Neuronal stem cell (in vitro differentiated cells): ENCODE measurements at regions not wholly inside any gene's neighbourhood (a gene's known extent, or its start where the extent isn't known, plus 50 kb on each side); places are given as distances from the start of the nearest gene placed in this dataset.

Experiments
- DNase-seq: peaks from one replicate; pipeline ENCODE4 v3.0.0-alpha.2; 2013; ENCODE audit warnings: low spot score
- H2AFZ ChIP-seq: one replicate; pipeline ENCODE4 v1.6.1; 2013; ENCODE audit warnings: mild to moderate bottlenecking, low read length, inconsistent platforms
- H2AK5ac ChIP-seq: 2 replicates; pipeline ENCODE4 v1.6.1; 2013; ENCODE audit warnings: low read depth, mild to moderate bottlenecking, inconsistent platforms, low read length, moderate library complexity, mixed read lengths
- H2BK120ac ChIP-seq: 2 replicates; pipeline ENCODE4 v1.6.1; 2013; ENCODE audit warnings: low read depth, mild to moderate bottlenecking, inconsistent platforms, low read length, moderate library complexity, mixed read lengths
- H2BK12ac ChIP-seq: one replicate; pipeline ENCODE4 v1.6.1; 2013; ENCODE audit warnings: low read length, inconsistent platforms
- H2BK15ac ChIP-seq: 2 replicates; pipeline ENCODE4 v1.6.1; 2013; ENCODE audit warnings: mild to moderate bottlenecking, low read length, inconsistent platforms, mixed read lengths
- H2BK5ac ChIP-seq: one replicate; pipeline ENCODE4 v1.6.1; 2013; ENCODE audit warnings: inconsistent platforms, mild to moderate bottlenecking, low read length, moderate library complexity
- H3K14ac ChIP-seq: one replicate; pipeline ENCODE4 v1.6.1; 2013; ENCODE audit warnings: low read length, inconsistent platforms
- H3K18ac ChIP-seq: 2 replicates; pipeline ENCODE4 v1.6.1; 2013; ENCODE audit warnings: low read length, inconsistent platforms
- H3K23ac ChIP-seq: 2 replicates; pipeline ENCODE4 v1.6.1; 2013; ENCODE audit warnings: low read depth, mild to moderate bottlenecking, mixed read lengths, low read length, inconsistent platforms; ENCODE audit not compliant: poor library complexity
- H3K27ac ChIP-seq: replicated peaks from 3 replicates; pipeline ENCODE4 v1.5.1; 2013; ENCODE audit warnings: low read length, inconsistent platforms
- H3K27me3 ChIP-seq, 3 experiments: 2 replicates each; pipeline ENCODE4 v1.6.1; 2013; ENCODE audit warnings: low read length in 3 of 3, mild to moderate bottlenecking in 2 of 3, inconsistent platforms in 1 of 3, low read depth in 1 of 3, mixed read lengths in 1 of 3, moderate library complexity in 1 of 3; ENCODE audit not compliant: control insufficient read depth in 3 of 3, insufficient read depth in 3 of 3
- H3K36me3 ChIP-seq, 2 donors: replicated peaks in 1 of 2; 2 replicates each; pipeline ENCODE4 v1.6.1; 2013; ENCODE audit warnings: low read length in 2 of 2; ENCODE audit not compliant: control insufficient read depth in 2 of 2, insufficient read depth in 2 of 2
- H3K4ac ChIP-seq: 2 replicates; pipeline ENCODE4 v1.6.1; 2013; ENCODE audit warnings: inconsistent platforms, mild to moderate bottlenecking, low read length, moderate library complexity
- H3K4me1 ChIP-seq, 2 donors: 1 replicate in 1 of 2; 2 replicates in 1 of 2; pipeline ENCODE4 v1.6.1; 2013; ENCODE audit warnings: low read length in 2 of 2, low read depth in 1 of 2; ENCODE audit not compliant: control insufficient read depth in 2 of 2, insufficient read depth in 1 of 2
- H3K4me2 ChIP-seq: one replicate; pipeline ENCODE4 v1.6.1; 2013; ENCODE audit warnings: mild to moderate bottlenecking, low read length, inconsistent platforms; ENCODE audit not compliant: insufficient read depth, poor library complexity, severe bottlenecking
- H3K4me3 ChIP-seq, 2 donors: 2 replicates each; pipeline ENCODE4 v1.5.1; 2013; ENCODE audit warnings: low read length in 2 of 2, mild to moderate bottlenecking in 2 of 2, inconsistent platforms in 1 of 2, moderate library complexity in 1 of 2
- H3K79me1 ChIP-seq: one replicate; pipeline ENCODE4 v1.6.1; 2013; ENCODE audit warnings: low read depth, mild to moderate bottlenecking, inconsistent platforms, low read length, moderate library complexity
- H3K9ac ChIP-seq: one replicate; pipeline ENCODE4 v1.6.1; 2013; ENCODE audit warnings: mild to moderate bottlenecking, low read depth, low read length, inconsistent platforms; ENCODE audit not compliant: poor library complexity
- H3K9me3 ChIP-seq, 2 donors: replicated peaks in 1 of 2; 2 replicates each; pipeline versions ENCODE3 to v1.6.1; 2013; ENCODE audit warnings: low read length in 2 of 2, mild to moderate bottlenecking in 2 of 2, inconsistent platforms in 1 of 2, low read depth in 1 of 2, mixed read lengths in 1 of 2, moderate library complexity in 1 of 2; ENCODE audit not compliant: control insufficient read depth in 2 of 2, insufficient read depth in 1 of 2
- H4K8ac ChIP-seq: one replicate; pipeline ENCODE4 v1.6.1; 2013; ENCODE audit warnings: low read depth, mild to moderate bottlenecking, inconsistent platforms, low read length, moderate library complexity
- H4K91ac ChIP-seq: one replicate; pipeline ENCODE4 v1.6.1; 2013; ENCODE audit warnings: low read length, low read depth, mild to moderate bottlenecking, inconsistent platforms; ENCODE audit not compliant: poor library complexity
- WGBS, 2 donors: extraction: QIAGEN DNeasy Blood & Tissue Kit; methylation state at CpG; one replicate each; pipeline ENCODE4 v1.1.7; 2013; ENCODE audit warnings: missing lambda C conversion rate in 2 of 2, mixed read lengths in 1 of 2; ENCODE audit not compliant: insufficient read length in 2 of 2, insufficient replicate concordance in 1 of 2; ENCODE audit errors: extremely low coverage in 2 of 2; 5-methylcytosine and 5-hydroxymethylcytosine counted together

DNA sequence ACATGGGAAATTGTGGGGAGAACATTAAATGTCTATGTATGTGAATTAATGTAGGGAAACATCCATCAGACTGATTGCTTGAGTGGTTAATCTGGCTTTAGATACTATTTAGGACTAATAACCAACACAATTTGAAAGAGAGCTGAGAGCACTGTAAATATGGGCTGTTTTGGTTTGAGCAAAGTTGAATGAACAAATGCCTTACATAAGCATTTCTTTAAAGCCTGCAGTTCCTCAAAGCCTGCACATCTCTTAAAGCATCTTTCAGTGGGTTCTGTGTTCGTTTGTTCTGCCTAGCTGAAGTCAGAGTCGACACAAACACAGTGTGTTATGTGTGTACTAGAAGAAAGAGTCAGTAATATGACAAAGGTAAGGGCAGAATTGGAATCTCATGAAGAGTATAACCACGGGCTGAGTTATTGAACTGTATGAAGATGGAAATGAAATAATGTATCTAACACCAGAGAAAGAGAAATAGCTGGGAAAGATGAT lies 350.0 kb downstream of the SIPA1L2 start:
- Histone ChIP-seq H3K27me3 (no peaks in the 10 kb centered on the region), H3K4ac (no peak overlapping the region), H3K4me3 (no peak overlapping the region), H2BK15ac (no peak overlapping the region), H2BK120ac (no peak overlapping the region), H3K14ac (no peak overlapping the region), H3K79me1 (no peaks in the 10 kb centered on the region), H3K9ac (no peak overlapping the region), H3K4me1 (peaks cover 11 to 14% of the 10 kb centered on the region in 2 donors), H4K91ac (no peak overlapping the region), H3K9me3 (peaks cover 0 to under 1% of the 10 kb centered on the region in 2 donors), H2AK5ac (no peak overlapping the region), H2BK12ac (no peak overlapping the region), H3K4me2 (no peak overlapping the region), H3K18ac (no peak overlapping the region), H3K23ac (no peak overlapping the region), H3K36me3 (no peaks in the 10 kb centered on the region), H2AFZ (no peak overlapping the region), H3K27ac (no peak overlapping the region), H4K8ac (no peak overlapping the region), H2BK5ac (no peak overlapping the region)
- DNase-seq, result no peak
- no CpG with 5 or more reads among the region's 3 CpGs for WGBS, 2 donors

DNA sequence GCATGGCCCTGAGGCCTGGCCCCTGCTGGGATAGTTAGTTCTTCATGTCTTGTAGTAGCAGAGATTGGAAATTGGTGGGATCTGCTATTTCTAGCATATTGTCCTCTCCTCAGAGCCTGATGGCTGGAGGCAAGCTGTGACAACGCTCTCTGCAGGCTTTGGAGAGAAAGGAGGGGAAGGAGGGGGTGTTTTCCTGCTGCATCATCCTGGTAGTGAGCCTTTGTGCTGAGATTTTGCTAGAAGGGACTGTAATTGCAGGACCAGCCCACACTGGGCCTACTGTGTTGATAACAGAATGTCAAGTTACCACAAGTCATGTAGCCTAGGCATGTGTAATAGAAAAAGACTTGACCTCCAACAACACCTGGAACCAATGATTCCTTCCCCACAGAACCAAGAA lies 351.0 kb downstream of the SIPA1L2 start:
- Histone ChIP-seq H3K79me1 (no peaks in the 10 kb centered on the region), H2AFZ (peak overlapping the region; percentile 7), H3K36me3 (no peaks in the 10 kb centered on the region), H2BK5ac (no peak overlapping the region), H3K4me1 (peaks cover 11 to 14% of the 10 kb centered on the region in 2 donors), H3K27ac (no peak overlapping the region), H2BK12ac (no peak overlapping the region), H3K4me3 (no peak overlapping the region), H3K23ac (no peak overlapping the region), H3K4me2 (no peak overlapping the region), H2BK15ac (no peak overlapping the region), H2AK5ac (no peak overlapping the region), H4K91ac (no peak overlapping the region), H3K18ac (no peak overlapping the region), H3K9me3 (no peaks in the 10 kb centered on the region), H2BK120ac (no peak overlapping the region), H3K9ac (no peak overlapping the region), H4K8ac (no peak overlapping the region), H3K27me3 (no peaks in the 10 kb centered on the region), H3K4ac (no peak overlapping the region), H3K14ac (no peak overlapping the region)
- no CpG with 5 or more reads among the region's 1 CpG for WGBS, 2 donors
- DNase-seq, result no peak

- Histone ChIP-seq H3K9ac (no peak overlapping the region), H2BK120ac (no peak overlapping the region), H3K79me1 (no peaks in the 10 kb centered on the region), H2BK5ac (no peak overlapping the region), H3K4me1 (peaks cover 11 to 14% of the 10 kb centered on the region in 2 donors), H4K8ac (no peak overlapping the region), H3K23ac (no peak overlapping the region), H3K18ac (no peak overlapping the region), H2AFZ (no peak overlapping the region), H2AK5ac (no peak overlapping the region), H2BK15ac (no peak overlapping the region), H3K4ac (no peak overlapping the region), H3K14ac (no peak overlapping the region), H3K4me2 (no peak overlapping the region), H3K27me3 (no peaks in the 10 kb centered on the region), H3K9me3 (no peaks in the 10 kb centered on the region), H2BK12ac (no peak overlapping the region), H3K27ac (no peak overlapping the region), H4K91ac (no peak overlapping the region), H3K36me3 (no peaks in the 10 kb centered on the region), H3K4me3 (no peak overlapping the region)
- no CpG with 5 or more reads among the region's 1 CpG for WGBS, 2 donors
- no peak for DNase-seq
Observed at GRCh38 chr1:232276651-232277050, 353.3 kb downstream of the SIPA1L2 start.

DNA sequence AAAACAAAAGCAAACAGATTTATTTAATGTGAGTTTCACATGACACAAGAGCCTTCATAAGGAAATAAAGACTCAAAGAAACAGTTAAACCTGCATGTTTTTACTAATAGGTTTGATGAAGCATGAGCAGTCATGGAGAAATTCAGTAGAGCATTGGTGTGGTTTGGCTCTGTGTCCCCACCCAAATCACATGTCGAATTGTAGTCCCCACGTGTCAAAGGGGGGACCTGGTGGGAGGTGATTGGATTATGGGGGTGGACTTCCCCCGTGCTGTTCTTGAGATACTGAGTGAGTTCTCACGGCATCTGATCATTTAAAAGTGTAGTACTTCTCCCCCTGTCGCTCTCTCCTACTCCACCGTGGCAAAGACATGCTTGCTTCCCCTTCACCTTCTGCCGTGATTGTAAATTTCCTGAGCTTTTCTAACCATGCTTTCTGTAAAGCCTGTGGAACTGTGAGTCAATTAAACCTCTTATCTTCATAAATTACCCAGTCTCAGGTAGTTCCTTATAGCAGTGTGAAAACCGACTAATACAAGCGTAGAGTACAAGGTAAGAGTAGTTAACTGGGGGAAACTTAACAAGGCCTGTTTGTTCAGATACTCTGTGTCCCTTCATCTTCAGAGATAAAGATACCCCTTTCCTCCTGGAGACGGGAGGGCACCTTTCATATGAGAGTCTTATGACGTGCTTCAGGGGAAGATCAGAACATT lies 354.8 kb downstream of the SIPA1L2 start:
- no peak overlapping the region for H3K4ac ChIP-seq
- no CpG with 5 or more reads among the region's 11 CpGs for WGBS, 2 donors
- no peak overlapping the region for H2BK120ac ChIP-seq
- no peak overlapping the region for H3K18ac ChIP-seq
- no peak overlapping the region for H3K14ac ChIP-seq
- H4K8ac ChIP-seq, result no peak overlapping the region
- peaks cover 4 to 6% of the 10 kb centered on the region in 2 donors for H3K4me1 ChIP-seq
- no peak overlapping the region for H4K91ac ChIP-seq
- DNase-seq, result no peak
- no peak overlapping the region for H2BK15ac ChIP-seq
- no peak overlapping the region for H2BK5ac ChIP-seq
- no peak overlapping the region for H2AK5ac ChIP-seq
- H3K4me2 ChIP-seq, result no peak overlapping the region
- H2BK12ac ChIP-seq, result no peak overlapping the region
- H3K4me3 ChIP-seq, result no peak overlapping the region
- H3K9ac ChIP-seq, result no peak overlapping the region
- no peak overlapping the region for H2AFZ ChIP-seq
- H3K79me1 ChIP-seq, result no peaks in the 10 kb centered on the region
- no peaks in the 10 kb centered on the region for H3K27me3 ChIP-seq
- H3K9me3 ChIP-seq, result no peaks in the 10 kb centered on the region
- no peak overlapping the region for H3K27ac ChIP-seq
- H3K23ac ChIP-seq, result no peak overlapping the region
- no peaks in the 10 kb centered on the region for H3K36me3 ChIP-seq
